ENCODE measurements at regions not wholly inside any gene's neighbourhood (a gene's known extent, or its start where the extent isn't known, plus 50 kb on each side); places are given as distances from the start of the nearest gene placed in this dataset.

DNA sequence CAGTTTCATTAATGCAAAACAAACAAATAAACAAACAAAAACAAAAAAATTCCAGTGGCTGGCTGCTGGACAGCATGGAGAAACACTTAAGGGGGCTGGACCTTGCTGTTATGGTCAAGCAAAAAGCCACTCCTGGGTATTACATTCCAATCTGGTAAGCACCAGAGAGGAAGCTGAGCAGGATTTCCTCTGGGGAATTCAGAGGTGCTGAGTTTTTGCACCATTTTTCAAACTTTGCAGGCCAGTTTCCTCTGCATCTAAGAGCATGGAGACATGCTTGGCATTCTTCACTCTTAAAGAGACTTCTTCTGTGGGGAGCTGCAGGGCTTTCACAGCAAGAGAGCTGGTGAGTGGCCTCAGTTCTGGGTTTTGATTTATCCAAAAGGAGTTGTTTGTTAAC lies 84.5 kb downstream of the FZD1 start:
- TF ChIP-seq, protein P1, sequence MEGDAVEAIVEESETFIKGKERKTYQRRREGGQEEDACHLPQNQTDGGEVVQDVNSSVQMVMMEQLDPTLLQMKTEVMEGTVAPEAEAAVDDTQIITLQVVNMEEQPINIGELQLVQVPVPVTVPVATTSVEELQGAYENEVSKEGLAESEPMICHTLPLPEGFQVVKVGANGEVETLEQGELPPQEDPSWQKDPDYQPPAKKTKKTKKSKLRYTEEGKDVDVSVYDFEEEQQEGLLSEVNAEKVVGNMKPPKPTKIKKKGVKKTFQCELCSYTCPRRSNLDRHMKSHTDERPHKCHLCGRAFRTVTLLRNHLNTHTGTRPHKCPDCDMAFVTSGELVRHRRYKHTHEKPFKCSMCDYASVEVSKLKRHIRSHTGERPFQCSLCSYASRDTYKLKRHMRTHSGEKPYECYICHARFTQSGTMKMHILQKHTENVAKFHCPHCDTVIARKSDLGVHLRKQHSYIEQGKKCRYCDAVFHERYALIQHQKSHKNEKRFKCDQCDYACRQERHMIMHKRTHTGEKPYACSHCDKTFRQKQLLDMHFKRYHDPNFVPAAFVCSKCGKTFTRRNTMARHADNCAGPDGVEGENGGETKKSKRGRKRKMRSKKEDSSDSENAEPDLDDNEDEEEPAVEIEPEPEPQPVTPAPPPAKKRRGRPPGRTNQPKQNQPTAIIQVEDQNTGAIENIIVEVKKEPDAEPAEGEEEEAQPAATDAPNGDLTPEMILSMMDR (tag by site-specific recombination; IDR thresholded peaks at IDR 0.05): no peak
- TF ChIP-seq ZNF10 (tag by site-specific recombination; IDR thresholded peaks at IDR 0.05) (no peak), SCRT1 (tag by site-specific recombination; IDR thresholded peaks at IDR 0.05; ENCODE audit: borderline replicate concordance) (no peak), ZNF48 (tag by site-specific recombination; IDR thresholded peaks at IDR 0.05) (no peak), ZNF777 (tag by site-specific recombination; IDR thresholded peaks at IDR 0.05; ENCODE audit: borderline replicate concordance) (no peak), ZFP3 (tag by site-specific recombination; IDR thresholded peaks at IDR 0.05; ENCODE audit: low read depth) (no peak)
